HUDEP-2 (cell line): ENCODE measurements at regions not wholly inside any gene's neighbourhood (a gene's known extent, or its start where the extent isn't known, plus 50 kb on each side); places are given as distances from the start of the nearest gene placed in this dataset.
"Not testable (repeated sequence)": the region's sequence is repeated elsewhere in the genome, so short reads cannot be mapped to it uniquely, and the experiment has no call there.

Experiments used
- DNase-seq, 76 experiments: peaks; one replicate each; lab custom pipeline; 2025; ENCODE audit not compliant: unreplicated experiment in 76 of 76; lab: John Stamatoyannopoulos, UW

GRCh38 chr14:59130462-59130861 lies 58.0 kb upstream of the DAAM1 start:
- DNase-seq = no peak

- DNase-seq = no peak
Observed at GRCh38 chr14:59131938-59132795, 56.3 kb upstream of the DAAM1 start.

GRCh38 chr14:59132796-59133494 lies 55.5 kb upstream of the DAAM1 start:
- DNase-seq = no peak

- DNase-seq = no peak
Observed at GRCh38 chr14:59133709-59134108, 54.8 kb upstream of the DAAM1 start.

GRCh38 chr14:59134307-59134706 lies 54.2 kb upstream of the DAAM1 start:
- no peak for DNase-seq

GRCh38 chr14:59137256-59137655 lies 51.2 kb upstream of the DAAM1 start:
- DNase-seq = no peak

- DNase-seq = not testable (repeated sequence)
Observed at GRCh38 chr14:59138576-59138975, 49.9 kb upstream of the DAAM1 start.
